ENCODE measurements at regions not wholly inside any gene's neighbourhood (a gene's known extent, or its start where the extent isn't known, plus 50 kb on each side); places are given as distances from the start of the nearest gene placed in this dataset.

DNA sequence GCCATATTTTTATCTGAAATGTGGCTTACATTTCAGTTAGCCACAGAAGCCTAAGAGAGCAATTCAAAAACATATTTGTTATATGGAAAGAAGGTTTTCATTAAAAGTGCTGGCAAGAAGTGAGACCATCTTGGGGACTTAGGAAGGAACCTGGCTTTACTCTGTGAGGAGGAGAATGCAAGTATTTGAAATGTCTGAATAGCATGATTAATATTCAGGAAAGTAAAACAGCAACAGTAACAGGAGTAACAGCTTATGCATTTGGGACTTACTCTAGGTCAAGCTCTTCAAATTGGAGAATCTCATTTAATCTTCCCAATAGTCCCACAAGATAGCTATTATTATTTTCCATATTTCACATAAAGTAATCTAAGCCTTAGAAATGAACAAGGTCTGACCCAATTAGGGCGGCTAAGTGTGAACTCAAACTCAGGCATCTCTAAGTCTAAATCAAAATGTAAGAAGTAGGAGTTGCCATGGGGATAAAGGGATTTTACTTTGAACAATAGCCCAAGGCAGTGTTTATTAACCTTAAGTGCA is 816.5 kb downstream of the BCKDHB start:
- Histone ChIP-seq H3K4me3 (ENCODE audit: low read depth, low read length) (no peak overlapping the region), H3K4me1 (no peaks in the 10 kb centered on the region), H3K27me3 (no peaks in the 10 kb centered on the region), H3K9me3 (no peaks in the 10 kb centered on the region), H3K36me3 (no peaks in the 10 kb centered on the region)
- DNase-seq: no peak
- TF ChIP-seq, protein P1, sequence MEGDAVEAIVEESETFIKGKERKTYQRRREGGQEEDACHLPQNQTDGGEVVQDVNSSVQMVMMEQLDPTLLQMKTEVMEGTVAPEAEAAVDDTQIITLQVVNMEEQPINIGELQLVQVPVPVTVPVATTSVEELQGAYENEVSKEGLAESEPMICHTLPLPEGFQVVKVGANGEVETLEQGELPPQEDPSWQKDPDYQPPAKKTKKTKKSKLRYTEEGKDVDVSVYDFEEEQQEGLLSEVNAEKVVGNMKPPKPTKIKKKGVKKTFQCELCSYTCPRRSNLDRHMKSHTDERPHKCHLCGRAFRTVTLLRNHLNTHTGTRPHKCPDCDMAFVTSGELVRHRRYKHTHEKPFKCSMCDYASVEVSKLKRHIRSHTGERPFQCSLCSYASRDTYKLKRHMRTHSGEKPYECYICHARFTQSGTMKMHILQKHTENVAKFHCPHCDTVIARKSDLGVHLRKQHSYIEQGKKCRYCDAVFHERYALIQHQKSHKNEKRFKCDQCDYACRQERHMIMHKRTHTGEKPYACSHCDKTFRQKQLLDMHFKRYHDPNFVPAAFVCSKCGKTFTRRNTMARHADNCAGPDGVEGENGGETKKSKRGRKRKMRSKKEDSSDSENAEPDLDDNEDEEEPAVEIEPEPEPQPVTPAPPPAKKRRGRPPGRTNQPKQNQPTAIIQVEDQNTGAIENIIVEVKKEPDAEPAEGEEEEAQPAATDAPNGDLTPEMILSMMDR (IDR thresholded peaks at IDR 0.05; ENCODE audit: low read depth, low read length): no peak

DNA sequence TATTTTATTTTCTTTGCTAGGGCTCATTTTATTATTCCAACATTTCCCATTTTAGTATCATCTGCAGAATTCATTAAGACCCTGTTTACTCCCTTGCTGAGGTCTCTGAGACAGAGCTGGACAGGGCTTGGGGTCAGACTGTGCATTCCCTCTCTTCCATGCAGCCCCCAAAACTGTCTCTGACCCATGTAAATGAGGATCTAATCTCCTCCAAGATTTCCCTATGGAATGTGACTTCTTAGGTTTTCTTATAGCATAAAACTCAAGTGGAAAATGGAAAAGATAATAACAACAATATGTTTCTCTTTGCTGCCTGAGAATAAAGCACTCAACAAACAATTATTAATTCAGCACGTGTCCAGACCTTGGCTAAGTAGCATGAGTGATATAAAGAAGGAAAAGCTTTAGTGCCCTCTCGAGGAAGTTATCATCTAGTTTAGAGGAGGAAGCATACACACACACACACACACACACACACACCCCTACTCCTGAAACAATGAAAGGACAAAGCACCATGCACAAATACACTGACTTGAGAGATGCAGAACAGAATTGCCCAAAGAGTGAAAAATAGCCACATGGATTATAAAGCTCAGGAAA is 815.5 kb downstream of the BCKDHB start:
- Histone ChIP-seq H3K27me3 (no peaks in the 10 kb centered on the region), H3K9me3 (no peaks in the 10 kb centered on the region), H3K4me1 (no peaks in the 10 kb centered on the region), H3K36me3 (no peaks in the 10 kb centered on the region), H3K4me3 (ENCODE audit: low read depth, low read length) (no peak overlapping the region)
- DNase-seq: no peak
- TF ChIP-seq, protein P1 (IDR thresholded peaks at IDR 0.05; ENCODE audit: low read depth, low read length): no peak

DNA sequence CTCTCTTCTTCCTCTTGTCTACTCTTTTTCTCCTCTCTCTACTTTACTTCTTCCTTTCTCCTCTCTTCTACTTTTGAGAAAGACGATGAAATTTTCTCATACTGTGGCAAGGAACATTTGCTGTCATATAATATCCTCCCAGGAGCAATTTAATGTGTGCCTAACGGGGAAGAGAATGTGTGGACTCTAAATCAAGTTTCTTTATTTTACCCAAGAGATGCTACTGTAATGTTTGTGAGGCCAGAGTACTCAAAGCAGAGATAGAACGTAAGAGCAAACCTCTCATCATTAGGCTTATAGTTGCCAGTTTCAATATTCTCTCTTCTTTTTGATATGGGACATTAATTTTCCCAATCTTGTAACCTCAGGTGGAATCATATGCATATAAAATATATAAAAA is 801.4 kb downstream of the BCKDHB start:
- H3K4me1 ChIP-seq: no peaks in the 10 kb centered on the region
- H3K27me3 ChIP-seq: no peaks in the 10 kb centered on the region
- DNase-seq: no peak
- TF ChIP-seq, protein P1 (IDR thresholded peaks at IDR 0.05; ENCODE audit: low read depth, low read length): no peak
- H3K4me3 ChIP-seq (ENCODE audit: low read depth, low read length): no peak overlapping the region
- no peaks in the 10 kb centered on the region for H3K9me3 ChIP-seq
- no peaks in the 10 kb centered on the region for H3K36me3 ChIP-seq

DNA sequence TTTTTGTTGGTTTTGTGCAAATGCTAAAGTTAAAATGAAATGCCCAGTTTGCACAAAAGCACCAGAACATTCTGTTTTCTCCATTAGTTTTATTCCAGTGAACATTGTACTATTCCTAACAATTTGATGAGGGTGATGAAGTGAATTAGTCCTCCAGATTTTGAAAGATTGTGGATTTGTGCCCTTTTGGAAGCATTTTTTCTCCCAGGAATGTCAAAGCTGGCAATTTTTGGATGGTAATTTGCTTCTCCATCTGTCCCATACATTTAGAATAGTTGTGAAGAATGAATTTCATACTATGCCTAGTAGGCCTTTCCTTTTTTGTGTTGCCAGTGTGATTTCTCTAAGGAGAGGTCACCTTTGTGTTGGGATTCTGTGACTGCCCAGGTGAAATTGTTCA is 797.2 kb downstream of the BCKDHB start:
- Histone ChIP-seq H3K27me3 (no peaks in the 10 kb centered on the region), H3K36me3 (no peaks in the 10 kb centered on the region), H3K4me3 (ENCODE audit: low read depth, low read length) (no peak overlapping the region), H3K4me1 (no peaks in the 10 kb centered on the region), H3K9me3 (no peaks in the 10 kb centered on the region)
- DNase-seq: no peak
- TF ChIP-seq, protein P1 (IDR thresholded peaks at IDR 0.05; ENCODE audit: low read depth, low read length): no peak

DNA sequence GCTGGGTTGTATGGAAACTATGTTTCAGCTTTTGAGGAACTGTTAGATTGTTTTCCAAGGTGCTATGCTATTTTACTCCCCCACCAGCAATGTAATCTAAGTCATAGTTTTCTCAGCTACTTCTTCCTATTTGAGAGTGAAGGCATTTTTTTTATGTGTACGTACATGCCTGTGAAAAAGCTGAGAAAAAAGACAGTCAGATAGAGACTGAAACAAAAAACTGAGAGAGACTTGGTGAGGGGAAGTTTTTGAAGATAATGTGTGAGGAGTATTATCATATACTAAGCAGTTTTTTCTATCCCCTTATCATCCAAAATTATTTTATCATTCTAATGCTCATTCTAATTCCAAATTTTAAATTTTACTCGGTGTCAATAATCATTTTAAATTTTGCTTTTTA is 780.0 kb downstream of the BCKDHB start:
- no peaks in the 10 kb centered on the region for H3K27me3 ChIP-seq
- TF ChIP-seq, protein P1 (IDR thresholded peaks at IDR 0.05; ENCODE audit: low read depth, low read length): no peak
- no peaks in the 10 kb centered on the region for H3K4me1 ChIP-seq
- no peaks in the 10 kb centered on the region for H3K36me3 ChIP-seq
- DNase-seq: no peak
- no peaks in the 10 kb centered on the region for H3K9me3 ChIP-seq
- no peak overlapping the region for H3K4me3 ChIP-seq (ENCODE audit: low read depth, low read length)

DNA sequence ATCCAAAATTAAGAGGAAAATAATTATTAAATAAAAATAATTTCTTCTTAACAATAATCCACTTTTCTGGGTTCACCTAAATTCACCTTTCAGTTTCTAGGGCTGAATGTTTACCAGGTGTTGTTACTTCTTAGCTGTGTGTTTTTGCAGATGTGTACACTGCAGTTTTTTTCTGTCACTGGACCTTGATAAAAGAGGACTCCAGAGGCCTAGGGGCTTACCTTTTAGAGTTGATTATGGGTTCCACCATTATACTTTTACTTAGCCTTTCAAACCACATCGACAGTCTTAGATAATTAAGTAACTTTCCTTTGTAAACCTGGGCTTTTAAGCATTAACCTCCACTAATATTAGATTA is 766.5 kb downstream of the BCKDHB start:
- DNase-seq: no peak
- Histone ChIP-seq H3K27me3 (no peaks in the 10 kb centered on the region), H3K36me3 (no peaks in the 10 kb centered on the region), H3K4me3 (ENCODE audit: low read depth, low read length) (no peak overlapping the region), H3K9me3 (no peaks in the 10 kb centered on the region), H3K4me1 (no peaks in the 10 kb centered on the region)
- TF ChIP-seq, protein P1 (IDR thresholded peaks at IDR 0.05; ENCODE audit: low read depth, low read length): no peak
